ENCODE measurements at regions not wholly inside any gene's neighbourhood (a gene's known extent, or its start where the extent isn't known, plus 50 kb on each side); places are given as distances from the start of the nearest gene placed in this dataset.

DNA sequence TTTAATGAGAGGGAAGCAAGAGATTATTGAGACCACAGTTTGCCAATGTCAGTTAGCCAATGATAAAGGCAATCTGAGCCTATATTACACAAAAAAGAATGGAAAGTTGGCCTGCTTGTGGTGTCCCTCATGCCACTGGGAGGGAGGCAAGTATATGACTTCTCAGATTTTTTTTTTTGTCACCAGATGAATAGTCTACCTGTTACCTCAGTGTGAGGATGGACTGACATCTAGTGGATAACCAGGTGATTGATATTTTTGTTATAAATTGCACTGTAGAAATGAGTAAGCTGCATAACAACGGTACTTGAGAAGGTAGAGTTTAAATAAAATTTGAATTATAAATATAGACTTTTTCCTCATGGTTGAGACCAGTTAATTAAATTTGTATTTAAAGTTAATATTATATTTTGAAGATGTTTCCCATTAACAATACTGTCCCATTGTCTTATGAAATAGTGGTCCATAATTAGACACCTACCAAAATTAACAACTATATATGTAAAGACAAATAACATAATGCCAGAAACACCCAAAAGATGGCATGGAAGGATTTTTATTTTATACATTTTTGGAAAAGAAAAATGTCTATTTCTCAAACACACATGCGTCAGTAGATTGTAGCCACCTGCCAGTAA, 237.8 kb upstream of the GADL1 start:
- POLR2A ChIA-PET (ENCODE audit: low non-redundant PET), result no interaction called here
- no peak overlapping the region for H3K27ac ChIP-seq
- CTCF ChIA-PET, result interaction anchor here (0.5 to 0.7 kb wide), 9 partner anchors 14 to 1423 kb away, joined by 3 to 6 read pairs (median 4); no protein-coding TSS in a partner anchor
- DNase-seq (ENCODE audit: low spot score), result peak; percentile 36
- TF ChIP-seq, protein P1, sequence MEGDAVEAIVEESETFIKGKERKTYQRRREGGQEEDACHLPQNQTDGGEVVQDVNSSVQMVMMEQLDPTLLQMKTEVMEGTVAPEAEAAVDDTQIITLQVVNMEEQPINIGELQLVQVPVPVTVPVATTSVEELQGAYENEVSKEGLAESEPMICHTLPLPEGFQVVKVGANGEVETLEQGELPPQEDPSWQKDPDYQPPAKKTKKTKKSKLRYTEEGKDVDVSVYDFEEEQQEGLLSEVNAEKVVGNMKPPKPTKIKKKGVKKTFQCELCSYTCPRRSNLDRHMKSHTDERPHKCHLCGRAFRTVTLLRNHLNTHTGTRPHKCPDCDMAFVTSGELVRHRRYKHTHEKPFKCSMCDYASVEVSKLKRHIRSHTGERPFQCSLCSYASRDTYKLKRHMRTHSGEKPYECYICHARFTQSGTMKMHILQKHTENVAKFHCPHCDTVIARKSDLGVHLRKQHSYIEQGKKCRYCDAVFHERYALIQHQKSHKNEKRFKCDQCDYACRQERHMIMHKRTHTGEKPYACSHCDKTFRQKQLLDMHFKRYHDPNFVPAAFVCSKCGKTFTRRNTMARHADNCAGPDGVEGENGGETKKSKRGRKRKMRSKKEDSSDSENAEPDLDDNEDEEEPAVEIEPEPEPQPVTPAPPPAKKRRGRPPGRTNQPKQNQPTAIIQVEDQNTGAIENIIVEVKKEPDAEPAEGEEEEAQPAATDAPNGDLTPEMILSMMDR (conservative IDR thresholded peaks at IDR 0.05; ENCODE audit: low read depth), result peak; percentile 73

DNA sequence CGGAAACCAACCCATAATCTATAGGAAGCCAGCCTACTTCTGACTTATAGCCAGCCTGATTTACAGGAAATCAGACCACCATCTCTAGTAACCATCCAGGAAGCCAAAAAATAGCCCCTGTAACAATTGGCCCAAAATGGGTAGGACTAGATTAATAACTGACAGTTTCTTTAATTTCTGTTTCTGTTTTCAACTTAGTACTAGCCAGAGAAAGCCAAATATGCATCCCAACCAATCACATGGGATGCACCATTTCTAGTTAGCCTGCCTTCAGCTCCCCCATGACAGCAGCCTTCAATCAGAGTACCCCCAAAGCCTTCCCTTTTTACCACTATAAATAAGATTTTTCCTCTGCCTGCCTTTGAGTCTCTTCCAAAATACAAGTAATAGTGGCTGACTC, 239.1 kb upstream of the GADL1 start:
- H3K27ac ChIP-seq, result no peak overlapping the region
- CTCF ChIA-PET, result no interaction called here
- no peak for DNase-seq (ENCODE audit: low spot score)
- TF ChIP-seq, protein P1 (conservative IDR thresholded peaks at IDR 0.05; ENCODE audit: low read depth), result no peak
- POLR2A ChIA-PET (ENCODE audit: low non-redundant PET), result no interaction called here

DNA sequence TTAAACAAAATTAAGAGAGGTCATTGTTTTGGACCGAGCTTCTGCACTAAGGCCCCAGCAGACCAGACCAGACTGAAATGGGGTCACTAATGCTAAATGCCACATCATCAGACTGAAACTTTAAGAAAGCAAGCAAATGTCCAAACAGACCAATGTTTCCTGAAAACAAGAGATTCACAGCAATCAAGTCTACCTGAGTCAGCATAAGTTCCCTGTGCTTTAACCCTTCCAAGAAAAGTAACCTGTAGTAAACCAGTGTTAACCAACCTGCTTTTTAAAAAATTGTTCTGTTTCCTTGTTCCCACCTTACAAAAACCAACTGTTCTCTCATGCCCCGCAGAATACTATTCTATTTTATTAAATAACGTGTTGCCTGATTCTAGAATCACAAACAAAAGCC, 241.1 kb upstream of the GADL1 start:
- DNase-seq (ENCODE audit: low spot score), result no peak
- POLR2A ChIA-PET (ENCODE audit: low non-redundant PET), result no interaction called here
- H3K27ac ChIP-seq, result no peak overlapping the region
- TF ChIP-seq, protein P1 (conservative IDR thresholded peaks at IDR 0.05; ENCODE audit: low read depth), result no peak
- CTCF ChIA-PET, result no interaction called here

DNA sequence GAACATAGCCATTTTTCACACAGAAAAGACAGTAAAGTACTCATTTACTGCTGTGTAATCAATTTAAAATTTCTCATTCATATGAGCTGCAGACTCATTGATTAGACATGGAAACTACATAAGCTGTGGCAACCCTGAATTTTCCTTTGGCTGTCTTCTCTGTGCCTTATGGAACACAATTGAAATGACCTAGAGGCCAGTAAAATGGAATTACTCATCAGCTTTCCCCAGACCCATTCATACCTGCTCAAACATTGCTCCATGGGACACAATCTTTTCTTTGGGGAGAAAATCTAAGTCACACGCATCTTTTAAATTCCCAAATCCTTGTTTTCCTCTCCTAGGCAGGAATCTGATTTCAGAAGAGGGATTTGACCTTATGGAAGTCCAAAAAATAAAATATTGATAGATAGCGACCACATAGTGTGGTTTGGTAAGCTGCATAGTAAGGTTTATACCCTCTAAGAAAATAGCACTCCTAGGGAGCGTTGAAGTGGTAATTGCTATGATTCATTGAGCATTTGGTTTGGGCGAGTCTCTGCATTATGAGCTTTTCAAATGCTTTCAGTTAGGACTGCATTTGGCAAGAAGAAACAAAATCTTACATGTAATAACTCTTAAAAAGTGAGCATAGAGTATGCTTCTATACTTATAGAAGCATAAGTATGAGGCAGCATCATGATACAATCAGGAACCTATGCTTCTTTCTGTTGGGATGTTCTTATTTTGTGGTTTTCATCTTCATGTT, 243.4 kb upstream of the GADL1 start:
- ChIA-PET POLR2A (ENCODE audit: low non-redundant PET) (no interaction called here), CTCF (interaction anchor here (0.6 to 0.7 kb wide), 2 partner anchors 13 to 1375 kb away, joined by 3 to 4 read pairs; no protein-coding TSS in a partner anchor)
- TF ChIP-seq, protein P1 (conservative IDR thresholded peaks at IDR 0.05; ENCODE audit: low read depth), result no peak
- DNase-seq (ENCODE audit: low spot score), result no peak
- no peak overlapping the region for H3K27ac ChIP-seq

DNA sequence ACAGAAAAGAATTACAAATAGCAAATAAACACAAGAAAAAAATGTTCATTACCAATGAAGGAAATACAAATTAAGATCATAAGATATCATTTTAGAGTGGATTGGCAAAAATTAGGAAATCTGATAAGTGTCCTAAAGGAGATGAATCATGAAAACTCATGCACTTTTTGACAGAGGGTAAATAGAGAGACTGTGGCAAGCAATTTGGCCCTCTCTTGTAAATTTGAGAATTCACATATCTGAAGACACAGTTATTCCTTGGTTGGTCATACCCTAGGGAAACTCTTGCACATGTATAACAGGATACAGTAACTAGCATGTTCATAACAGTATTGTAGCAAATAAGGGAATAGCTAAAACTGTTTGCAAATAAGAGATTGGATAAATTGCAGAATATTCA, 246.0 kb upstream of the GADL1 start:
- ChIA-PET CTCF (no interaction called here), POLR2A (ENCODE audit: low non-redundant PET) (no interaction called here)
- TF ChIP-seq, protein P1 (conservative IDR thresholded peaks at IDR 0.05; ENCODE audit: low read depth), result no peak
- H3K27ac ChIP-seq, result no peak overlapping the region
- DNase-seq (ENCODE audit: low spot score), result no peak

DNA sequence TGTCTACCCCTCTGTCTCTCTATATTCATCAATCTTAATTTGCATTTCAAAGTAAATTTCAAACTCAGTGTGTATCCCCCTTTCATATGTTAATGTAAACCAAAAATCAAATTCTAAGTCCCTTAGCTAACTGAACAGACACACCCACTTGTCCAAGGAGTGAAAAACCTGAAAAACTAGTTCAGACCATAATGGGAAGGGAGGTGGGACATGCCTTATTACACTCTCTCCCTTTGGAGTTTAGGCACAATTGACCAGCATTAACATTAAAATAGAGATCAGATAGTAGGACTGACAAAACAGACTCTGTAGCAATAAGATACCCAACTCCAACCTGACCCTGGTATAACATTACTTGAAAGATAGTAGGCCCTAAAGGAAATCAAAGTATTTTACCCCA, 247.7 kb upstream of the GADL1 start:
- POLR2A ChIA-PET (ENCODE audit: low non-redundant PET), result no interaction called here
- TF ChIP-seq, protein P1 (conservative IDR thresholded peaks at IDR 0.05; ENCODE audit: low read depth), result no peak
- H3K27ac ChIP-seq, result no peak overlapping the region

More for the DNA sequence above, 247.7 kb upstream of the GADL1 start:
- CTCF ChIA-PET, result no interaction called here
- no peak for DNase-seq (ENCODE audit: low spot score)
